HG02981 (cell line): ENCODE measurements at regions not wholly inside any gene's neighbourhood (a gene's known extent, or its start where the extent isn't known, plus 50 kb on each side); places are given as distances from the start of the nearest gene placed in this dataset.
"Not testable (repeated sequence)": the region's sequence is repeated elsewhere in the genome, so short reads cannot be mapped to it uniquely, and the experiment has no call there.

Source experiments
- ATAC-seq: cut with Tn5 transposase; IDR thresholded peaks from one replicate; pipeline ENCODE4 v1.9.1; 2021; ENCODE audit warnings: mild to moderate bottlenecking, moderate library complexity; ENCODE audit not compliant: unreplicated experiment

- not testable (repeated sequence) for ATAC-seq
Observed at GRCh38 chr1:181253601-181254000, 165.1 kb downstream of the IER5 start.

GRCh38 chr1:181255270-181255929 lies 166.9 kb downstream of the IER5 start:
- no peak for ATAC-seq

GRCh38 chr1:181257117-181257516 lies 168.6 kb downstream of the IER5 start:
- ATAC-seq, result peak; percentile 95

- ATAC-seq, result no peak
Observed at GRCh38 chr1:181259026-181259745, 170.7 kb downstream of the IER5 start.

- ATAC-seq, result no peak
Observed at GRCh38 chr1:181260271-181260670, 171.8 kb downstream of the IER5 start.

GRCh38 chr1:181260994-181261393 lies 172.5 kb downstream of the IER5 start:
- no peak for ATAC-seq

GRCh38 chr1:181262069-181262468 lies 173.6 kb downstream of the IER5 start:
- ATAC-seq, result no peak

GRCh38 chr1:181263444-181263843 lies 174.9 kb downstream of the IER5 start:
- no peak for ATAC-seq

GRCh38 chr1:181264821-181265220 lies 176.3 kb downstream of the IER5 start:
- no peak for ATAC-seq

- no peak for ATAC-seq
Observed at GRCh38 chr1:181284978-181285377, 196.5 kb downstream of the IER5 start.

GRCh38 chr1:181295217-181295616 lies 188.1 kb upstream of the CACNA1E start:
- no peak for ATAC-seq

- no peak for ATAC-seq
Observed at GRCh38 chr1:181296180-181296579, 187.1 kb upstream of the CACNA1E start.

- no peak for ATAC-seq
Observed at GRCh38 chr1:181308098-181308497, 175.2 kb upstream of the CACNA1E start.

- ATAC-seq, result no peak
Observed at GRCh38 chr1:181310560-181310959, 172.8 kb upstream of the CACNA1E start.

GRCh38 chr1:181312946-181313345 lies 170.4 kb upstream of the CACNA1E start:
- ATAC-seq, result no peak

- ATAC-seq, result no peak
Observed at GRCh38 chr1:181313466-181313865, 169.9 kb upstream of the CACNA1E start.

- ATAC-seq, result no peak
Observed at GRCh38 chr1:181314010-181314409, 169.3 kb upstream of the CACNA1E start.

- ATAC-seq, result no peak
Observed at GRCh38 chr1:181314959-181315358, 168.4 kb upstream of the CACNA1E start.

- ATAC-seq, result no peak
Observed at GRCh38 chr1:181317261-181317930, 165.9 kb upstream of the CACNA1E start.

- no peak for ATAC-seq
Observed at GRCh38 chr1:181318022-181318857, 165.1 kb upstream of the CACNA1E start.

GRCh38 chr1:181318858-181319235 lies 164.5 kb upstream of the CACNA1E start:
- ATAC-seq, result no peak
